Peyer's patch (tissue), 4 donors: ENCODE measurements at regions not wholly inside any gene's neighbourhood (a gene's known extent, or its start where the extent isn't known, plus 50 kb on each side); places are given as distances from the start of the nearest gene placed in this dataset.

ENCODE experiments used
- DNase-seq, 3 donors: peaks; one replicate each; pipeline ENCODE4 v3.0.0-alpha.2; 2017 to 2019
- H3K27ac ChIP-seq, 4 donors: fragments of 200-600 bp; sonication (generic); one replicate each; pipeline ENCODE4 v1.5.1; 2016 to 2019
- H3K27me3 ChIP-seq, 2 donors: fragments of 200-600 bp; sonication (generic); one replicate each; pipeline ENCODE4 v1.5.1; 2019
- H3K36me3 ChIP-seq, 3 donors: fragments of 200-600 bp; sonication (generic); one replicate each; pipeline ENCODE4 v1.5.1; 2016 to 2019
- H3K4me1 ChIP-seq, 4 donors: fragments of 200-600 bp; sonication (generic); one replicate each; pipeline ENCODE4 v1.5.1; 2016 to 2019
- H3K4me3 ChIP-seq, 4 donors: fragments of 200-600 bp; sonication (generic); 1 replicate in 3 of 4; 2 replicates in 1 of 4; pipeline ENCODE4 v1.5.1; 2016 to 2019; ENCODE audit warnings: mild to moderate bottlenecking in 1 of 4
- H3K9me3 ChIP-seq, 4 donors: fragments of 200-600 bp; sonication (generic); one replicate each; pipeline ENCODE4 v1.5.1; 2016 to 2019; ENCODE audit warnings: mild to moderate bottlenecking in 1 of 4
- POLR2A ChIP-seq, 2 donors: fragments of 450-650 bp; IDR thresholded peaks; one replicate each; pipeline ENCODE4 v1.5.1; 2017; ENCODE audit warnings: antibody characterized with exemption in 2 of 2, mild to moderate bottlenecking in 2 of 2, moderate library complexity in 2 of 2
- TF ChIP-seq, protein P1 (sequence below), 6 experiments: fragments of 450-650 bp in 4 of 6; fragments of 200-600 bp in 2 of 6; sonication (generic) in 1 of 6; IDR thresholded peaks; one replicate each; pipeline ENCODE4 v1.5.1; 2017 to 2019; ENCODE audit warnings: antibody characterized with exemption in 6 of 6, mild to moderate bottlenecking in 3 of 6, moderate library complexity in 1 of 6

DNA sequence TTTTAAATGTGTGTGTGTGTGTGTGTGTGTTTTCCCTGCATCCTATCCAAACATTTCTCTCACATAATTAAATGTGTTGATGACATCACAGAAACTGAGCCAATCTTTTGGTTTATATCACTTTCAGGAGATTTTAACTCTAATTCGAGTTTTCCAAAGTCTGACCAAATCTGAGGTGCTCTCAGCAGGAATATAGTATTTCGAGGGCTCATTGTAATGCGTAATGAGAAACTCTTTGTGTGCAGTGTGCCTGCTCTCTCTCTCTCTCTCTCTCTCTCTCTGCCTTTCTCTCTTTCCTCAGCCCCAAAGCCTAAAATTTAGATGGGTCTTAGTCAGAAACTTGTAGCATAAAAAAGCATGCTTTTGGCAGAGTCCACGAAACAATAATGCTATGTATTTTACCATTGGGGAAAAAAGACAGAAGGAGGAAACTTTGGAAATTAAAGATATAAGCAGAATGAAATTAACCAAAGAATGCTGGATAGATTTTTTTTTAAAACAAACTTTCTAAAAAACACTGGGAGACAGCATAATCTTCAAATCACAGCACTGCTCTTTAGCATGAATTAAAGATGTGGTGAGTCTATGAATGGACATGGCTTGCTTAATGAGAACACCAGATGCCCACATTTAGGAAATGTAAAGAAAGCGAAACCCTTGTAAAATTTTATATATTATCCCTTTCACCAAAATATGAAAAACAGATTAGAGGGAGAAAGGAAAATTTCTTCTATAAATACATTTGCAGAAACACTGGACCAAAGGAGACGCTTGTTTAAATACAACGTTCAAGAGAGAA is 206.8 kb upstream of the HABP2 start:
- H3K9me3 ChIP-seq = no peaks in the 10 kb centered on the region
- H3K27ac ChIP-seq = no peak overlapping the region
- no peaks in the 10 kb centered on the region for H3K36me3 ChIP-seq
- H3K27me3 ChIP-seq = no peaks in the 10 kb centered on the region
- TF ChIP-seq POLR2A (IDR thresholded peaks at IDR 0.05) = no peak
- TF ChIP-seq, protein P1, sequence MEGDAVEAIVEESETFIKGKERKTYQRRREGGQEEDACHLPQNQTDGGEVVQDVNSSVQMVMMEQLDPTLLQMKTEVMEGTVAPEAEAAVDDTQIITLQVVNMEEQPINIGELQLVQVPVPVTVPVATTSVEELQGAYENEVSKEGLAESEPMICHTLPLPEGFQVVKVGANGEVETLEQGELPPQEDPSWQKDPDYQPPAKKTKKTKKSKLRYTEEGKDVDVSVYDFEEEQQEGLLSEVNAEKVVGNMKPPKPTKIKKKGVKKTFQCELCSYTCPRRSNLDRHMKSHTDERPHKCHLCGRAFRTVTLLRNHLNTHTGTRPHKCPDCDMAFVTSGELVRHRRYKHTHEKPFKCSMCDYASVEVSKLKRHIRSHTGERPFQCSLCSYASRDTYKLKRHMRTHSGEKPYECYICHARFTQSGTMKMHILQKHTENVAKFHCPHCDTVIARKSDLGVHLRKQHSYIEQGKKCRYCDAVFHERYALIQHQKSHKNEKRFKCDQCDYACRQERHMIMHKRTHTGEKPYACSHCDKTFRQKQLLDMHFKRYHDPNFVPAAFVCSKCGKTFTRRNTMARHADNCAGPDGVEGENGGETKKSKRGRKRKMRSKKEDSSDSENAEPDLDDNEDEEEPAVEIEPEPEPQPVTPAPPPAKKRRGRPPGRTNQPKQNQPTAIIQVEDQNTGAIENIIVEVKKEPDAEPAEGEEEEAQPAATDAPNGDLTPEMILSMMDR (IDR thresholded peaks at IDR 0.05) = no peak
- H3K4me3 ChIP-seq = no peak overlapping the region
- no peak for DNase-seq
- no peaks in the 10 kb centered on the region for H3K4me1 ChIP-seq

DNA sequence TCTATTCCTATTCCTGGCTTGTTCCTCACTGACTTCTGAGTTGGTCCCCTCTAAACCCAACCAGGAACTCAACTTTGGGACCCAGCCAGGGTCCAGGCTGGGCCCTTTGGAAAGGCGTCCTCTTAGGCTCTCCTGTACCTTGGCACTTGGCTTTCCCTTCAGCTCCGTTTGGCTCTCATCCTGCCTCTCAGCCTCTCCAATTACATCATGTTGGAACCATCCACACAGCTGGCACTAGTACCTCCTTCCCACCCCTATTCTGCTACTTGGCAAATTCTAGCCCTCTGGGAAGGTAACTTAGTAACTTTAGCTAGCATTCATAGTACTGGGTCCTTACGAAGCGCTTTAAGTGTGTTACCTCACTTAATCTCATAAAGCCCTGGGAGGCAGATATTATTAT is 205.3 kb upstream of the HABP2 start:
- Histone ChIP-seq H3K27me3 (no peaks in the 10 kb centered on the region), H3K27ac (no peak overlapping the region), H3K36me3 (no peaks in the 10 kb centered on the region), H3K4me3 (no peak overlapping the region), H3K4me1 (no peaks in the 10 kb centered on the region), H3K9me3 (no peaks in the 10 kb centered on the region)
- no peak for DNase-seq
- TF ChIP-seq, protein P1 (IDR thresholded peaks at IDR 0.05) = no peak
- TF ChIP-seq POLR2A (IDR thresholded peaks at IDR 0.05) = no peak

DNA sequence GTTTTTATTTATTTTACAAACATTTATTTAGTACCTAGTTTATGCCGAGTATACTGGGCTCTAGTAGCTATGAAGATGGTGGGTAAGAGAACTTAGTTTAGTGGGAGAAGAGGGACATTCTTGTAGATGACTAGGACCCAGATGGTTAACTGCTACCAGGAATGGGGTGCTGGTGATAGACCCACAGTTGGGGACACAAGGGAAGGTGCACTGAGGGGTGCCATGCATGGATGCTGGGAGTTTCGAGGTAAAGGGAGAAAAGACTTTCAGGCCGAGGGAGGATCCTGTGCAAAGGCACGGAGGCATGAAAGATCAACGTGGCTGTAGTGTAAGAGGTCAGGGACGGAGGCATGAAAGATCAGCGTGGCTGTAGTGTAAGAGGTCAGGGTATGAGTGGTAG is 204.2 kb upstream of the HABP2 start:
- no peak overlapping the region for H3K4me3 ChIP-seq
- no peaks in the 10 kb centered on the region for H3K4me1 ChIP-seq
- H3K36me3 ChIP-seq = no peaks in the 10 kb centered on the region
- H3K27me3 ChIP-seq = no peaks in the 10 kb centered on the region
- no peak overlapping the region for H3K27ac ChIP-seq
- no peak for DNase-seq
- TF ChIP-seq, protein P1 (IDR thresholded peaks at IDR 0.05) = no peak
- TF ChIP-seq POLR2A (IDR thresholded peaks at IDR 0.05) = no peak
- no peaks in the 10 kb centered on the region for H3K9me3 ChIP-seq

DNA sequence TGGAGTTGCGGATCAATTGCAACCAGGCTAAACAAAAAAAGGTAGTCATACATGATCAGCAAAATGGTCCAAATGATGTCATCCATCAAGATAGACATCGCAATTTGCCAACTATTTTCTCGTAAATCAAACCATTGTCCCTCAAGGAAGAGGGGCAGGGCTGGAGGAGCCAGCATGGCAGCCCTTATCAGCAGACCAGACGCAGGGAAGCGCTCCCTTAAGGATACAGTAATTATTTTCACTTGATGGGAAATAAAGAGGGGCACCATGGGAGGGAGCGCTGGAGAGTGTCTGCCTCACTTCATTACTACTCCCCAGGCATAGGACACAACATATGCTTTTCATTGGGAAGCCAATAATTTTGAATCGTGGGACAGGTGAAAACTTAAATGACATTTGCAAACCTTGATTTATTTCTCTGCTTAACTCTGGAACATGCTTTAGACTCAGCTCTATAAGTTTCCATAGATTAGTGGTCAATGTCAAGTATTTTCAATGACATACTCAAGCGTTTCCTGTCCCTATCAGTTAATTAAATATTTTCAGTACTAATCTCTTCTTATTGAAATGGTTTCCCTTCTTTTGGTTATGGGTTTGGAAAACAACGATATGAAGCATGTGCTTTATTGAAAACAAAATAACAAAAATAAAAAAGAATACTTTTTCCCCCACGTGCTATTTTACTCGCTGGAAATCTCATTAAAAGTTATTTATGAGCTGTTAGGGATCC is 202.4 kb upstream of the HABP2 start:
- H3K4me1 ChIP-seq = no peaks in the 10 kb centered on the region
- no peak for DNase-seq
- H3K36me3 ChIP-seq = no peaks in the 10 kb centered on the region
- H3K27me3 ChIP-seq = no peaks in the 10 kb centered on the region
- no peaks in the 10 kb centered on the region for H3K9me3 ChIP-seq
- no peak overlapping the region for H3K27ac ChIP-seq
- no peak overlapping the region for H3K4me3 ChIP-seq
- TF ChIP-seq, protein P1 (IDR thresholded peaks at IDR 0.05) = no peak
- TF ChIP-seq POLR2A (IDR thresholded peaks at IDR 0.05) = no peak

DNA sequence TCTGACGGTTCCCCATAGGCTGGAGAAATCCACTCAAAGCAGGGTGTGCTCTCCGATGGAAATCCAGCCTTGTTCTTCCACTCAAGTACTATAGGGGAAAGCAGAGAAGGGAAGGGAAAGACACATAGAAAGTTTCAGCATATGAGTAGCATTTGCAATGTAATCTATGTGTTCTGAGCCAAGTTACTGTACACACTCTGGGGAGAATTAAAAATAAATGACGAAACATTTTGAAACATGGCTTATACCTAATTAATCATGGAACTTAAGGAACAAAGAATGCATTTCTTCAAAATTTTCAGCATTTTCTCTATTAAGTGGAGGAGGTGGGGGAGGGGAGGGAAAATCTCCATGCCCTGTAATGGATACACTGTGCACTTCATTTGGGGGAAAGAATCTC is 198.1 kb upstream of the HABP2 start:
- no peaks in the 10 kb centered on the region for H3K4me1 ChIP-seq
- no peaks in the 10 kb centered on the region for H3K9me3 ChIP-seq
- TF ChIP-seq, protein P1 (IDR thresholded peaks at IDR 0.05) = no peak
- no peak for TF ChIP-seq POLR2A (IDR thresholded peaks at IDR 0.05)
- no peak for DNase-seq
- H3K27ac ChIP-seq = no peak overlapping the region
- H3K27me3 ChIP-seq = no peaks in the 10 kb centered on the region
- no peak overlapping the region for H3K4me3 ChIP-seq
- no peaks in the 10 kb centered on the region for H3K36me3 ChIP-seq
